CD4-positive, alpha-beta T cell treated with Interleukin-12 subunit alpha and Interleukin-12 subunit beta, for 1 hour (primary cell): ENCODE measurements at regions not wholly inside any gene's neighbourhood (a gene's known extent, or its start where the extent isn't known, plus 50 kb on each side); places are given as distances from the start of the nearest gene placed in this dataset.

Source experiments
- DNase-seq: peaks from one replicate; pipeline ENCODE4 v3.0.0-alpha.2; 2020

- no peak for DNase-seq
These were observed 1085.5 kb upstream of the RBFOX1 start for GRCh38 chr16:6247150-6247549.

GRCh38 chr16:6246266-6246665 is 1086.4 kb upstream of the RBFOX1 start:
- DNase-seq, result no peak

- no peak for DNase-seq
These were observed 1100.6 kb upstream of the RBFOX1 start for GRCh38 chr16:6232056-6232455.

GRCh38 chr16:6231398-6231797 is 1101.2 kb upstream of the RBFOX1 start:
- DNase-seq, result no peak

- DNase-seq, result no peak
These were observed 1103.5 kb upstream of the RBFOX1 start for GRCh38 chr16:6229186-6229585.

- no peak for DNase-seq
These were observed 1113.8 kb upstream of the RBFOX1 start for GRCh38 chr16:6218855-6219254.

GRCh38 chr16:6216836-6217235 is 1115.8 kb upstream of the RBFOX1 start:
- DNase-seq, result no peak

- DNase-seq, result no peak
These were observed 1114.0 kb upstream of the EEF2KMT start for GRCh38 chr16:6211644-6212043.

- no peak for DNase-seq
These were observed 1111.8 kb upstream of the EEF2KMT start for GRCh38 chr16:6209355-6209930.

GRCh38 chr16:6207580-6207979 is 1110.0 kb upstream of the EEF2KMT start:
- no peak for DNase-seq

GRCh38 chr16:6207124-6207523 is 1109.5 kb upstream of the EEF2KMT start:
- DNase-seq, result no peak

GRCh38 chr16:6206080-6206479 is 1108.5 kb upstream of the EEF2KMT start:
- DNase-seq, result no peak

- DNase-seq, result no peak
These were observed 1107.3 kb upstream of the EEF2KMT start for GRCh38 chr16:6204945-6205344.

GRCh38 chr16:6200861-6201260 is 1103.3 kb upstream of the EEF2KMT start:
- DNase-seq, result no peak

- no peak for DNase-seq
These were observed 1102.7 kb upstream of the EEF2KMT start for GRCh38 chr16:6200271-6200670.

GRCh38 chr16:6195966-6196365 is 1098.4 kb upstream of the EEF2KMT start:
- DNase-seq, result no peak

- no peak for DNase-seq
These were observed 1096.1 kb upstream of the EEF2KMT start for GRCh38 chr16:6193718-6194117.

GRCh38 chr16:6192984-6193383 is 1095.4 kb upstream of the EEF2KMT start:
- no peak for DNase-seq

- no peak for DNase-seq
These were observed 1094.9 kb upstream of the EEF2KMT start for GRCh38 chr16:6192532-6192931.

GRCh38 chr16:6190776-6191175 is 1093.2 kb upstream of the EEF2KMT start:
- DNase-seq, result no peak

- DNase-seq, result no peak
These were observed 1091.6 kb upstream of the EEF2KMT start for GRCh38 chr16:6189216-6189615.

- DNase-seq, result no peak
These were observed 1080.1 kb upstream of the EEF2KMT start for GRCh38 chr16:6177616-6178180.

GRCh38 chr16:6170022-6170421 is 1072.4 kb upstream of the EEF2KMT start:
- no peak for DNase-seq

GRCh38 chr16:6165330-6165979 is 1067.9 kb upstream of the EEF2KMT start:
- no peak for DNase-seq

- no peak for DNase-seq
These were observed 1063.3 kb upstream of the EEF2KMT start for GRCh38 chr16:6160871-6161270.
